ENCODE measurements at regions not wholly inside any gene's neighbourhood (a gene's known extent, or its start where the extent isn't known, plus 50 kb on each side); places are given as distances from the start of the nearest gene placed in this dataset.

GRCh38 chr20:57065646-57066045 is 200.8 kb downstream of the BMP7 start:
- no peak for TF ChIP-seq CTCF (IDR thresholded peaks at IDR 0.05)
- H3K27me3 ChIP-seq: no peaks in the 10 kb centered on the region

GRCh38 chr20:57066126-57066900 is 200.1 kb downstream of the BMP7 start:
- Histone ChIP-seq H3K4me1 (no peaks in the 10 kb centered on the region), H3K36me3 (no peaks in the 10 kb centered on the region), H3K4me3 (no peak overlapping the region), H3K9me3 (no peaks in the 10 kb centered on the region), H3K27ac (no peak overlapping the region), H3K27me3 (no peaks in the 10 kb centered on the region)
- DNase-seq (ENCODE audit: low spot score): no peak
- no peak for TF ChIP-seq CTCF (IDR thresholded peaks at IDR 0.05)

More at GRCh38 chr20:57065646-57066045, 200.8 kb downstream of the BMP7 start:
- Histone ChIP-seq H3K27ac (no peak overlapping the region), H3K9me3 (no peaks in the 10 kb centered on the region), H3K4me3 (no peak overlapping the region), H3K36me3 (no peaks in the 10 kb centered on the region), H3K4me1 (no peaks in the 10 kb centered on the region)
- no peak for DNase-seq (ENCODE audit: low spot score)

GRCh38 chr20:57069442-57069841 is 197.0 kb downstream of the BMP7 start:
- Histone ChIP-seq H3K27ac (no peak overlapping the region), H3K27me3 (no peaks in the 10 kb centered on the region), H3K4me3 (no peak overlapping the region), H3K36me3 (no peaks in the 10 kb centered on the region), H3K9me3 (no peaks in the 10 kb centered on the region), H3K4me1 (no peaks in the 10 kb centered on the region)
- DNase-seq (ENCODE audit: low spot score): no peak
- TF ChIP-seq CTCF (IDR thresholded peaks at IDR 0.05): no peak

GRCh38 chr20:57070296-57070695 is 196.1 kb downstream of the BMP7 start:
- no peak for TF ChIP-seq CTCF (IDR thresholded peaks at IDR 0.05)
- H3K27ac ChIP-seq: no peak overlapping the region
- H3K27me3 ChIP-seq: no peaks in the 10 kb centered on the region
- H3K9me3 ChIP-seq: no peaks in the 10 kb centered on the region
- DNase-seq (ENCODE audit: low spot score): no peak
- H3K4me3 ChIP-seq: no peak overlapping the region
- H3K36me3 ChIP-seq: no peaks in the 10 kb centered on the region
- no peaks in the 10 kb centered on the region for H3K4me1 ChIP-seq

GRCh38 chr20:57071283-57071731 is 195.1 kb downstream of the BMP7 start:
- no peak for TF ChIP-seq CTCF (IDR thresholded peaks at IDR 0.05)
- no peak for DNase-seq (ENCODE audit: low spot score)
- Histone ChIP-seq H3K27ac (no peak overlapping the region), H3K36me3 (no peaks in the 10 kb centered on the region), H3K4me1 (no peaks in the 10 kb centered on the region), H3K9me3 (no peaks in the 10 kb centered on the region), H3K4me3 (no peak overlapping the region), H3K27me3 (no peaks in the 10 kb centered on the region)
